ENCODE measurements at regions not wholly inside any gene's neighbourhood (a gene's known extent, or its start where the extent isn't known, plus 50 kb on each side); places are given as distances from the start of the nearest gene placed in this dataset.
A peak's percentile ranks its signal among the peaks of the same experiment; 100 is the strongest.
"Not testable (repeated sequence)": the region's sequence is repeated elsewhere in the genome, so short reads cannot be mapped to it uniquely, and the experiment has no call there.

DNA sequence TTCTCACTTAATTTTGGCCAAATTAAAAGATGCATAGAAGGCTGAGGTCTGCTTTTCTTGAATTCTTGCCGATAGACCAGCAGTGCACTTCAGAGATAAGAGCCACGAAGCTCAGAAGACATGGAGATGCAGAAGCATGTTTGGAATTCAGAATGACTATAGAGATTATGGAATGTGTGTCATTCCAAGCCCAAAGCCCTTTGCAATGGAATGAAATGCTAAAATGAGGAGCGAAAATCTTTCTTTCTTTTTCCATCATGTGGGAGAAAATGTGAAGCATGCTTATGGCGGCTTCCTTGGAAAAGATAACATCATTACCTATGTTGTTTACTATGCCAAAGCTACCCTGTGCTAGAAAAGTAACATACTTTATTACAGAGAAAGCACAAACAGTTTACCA lies 257.0 kb upstream of the RNF32 start:
- FAIRE-seq: no peak
- no peak for DNase-seq (ENCODE audit: low read depth)
- TF ChIP-seq, protein P1, sequence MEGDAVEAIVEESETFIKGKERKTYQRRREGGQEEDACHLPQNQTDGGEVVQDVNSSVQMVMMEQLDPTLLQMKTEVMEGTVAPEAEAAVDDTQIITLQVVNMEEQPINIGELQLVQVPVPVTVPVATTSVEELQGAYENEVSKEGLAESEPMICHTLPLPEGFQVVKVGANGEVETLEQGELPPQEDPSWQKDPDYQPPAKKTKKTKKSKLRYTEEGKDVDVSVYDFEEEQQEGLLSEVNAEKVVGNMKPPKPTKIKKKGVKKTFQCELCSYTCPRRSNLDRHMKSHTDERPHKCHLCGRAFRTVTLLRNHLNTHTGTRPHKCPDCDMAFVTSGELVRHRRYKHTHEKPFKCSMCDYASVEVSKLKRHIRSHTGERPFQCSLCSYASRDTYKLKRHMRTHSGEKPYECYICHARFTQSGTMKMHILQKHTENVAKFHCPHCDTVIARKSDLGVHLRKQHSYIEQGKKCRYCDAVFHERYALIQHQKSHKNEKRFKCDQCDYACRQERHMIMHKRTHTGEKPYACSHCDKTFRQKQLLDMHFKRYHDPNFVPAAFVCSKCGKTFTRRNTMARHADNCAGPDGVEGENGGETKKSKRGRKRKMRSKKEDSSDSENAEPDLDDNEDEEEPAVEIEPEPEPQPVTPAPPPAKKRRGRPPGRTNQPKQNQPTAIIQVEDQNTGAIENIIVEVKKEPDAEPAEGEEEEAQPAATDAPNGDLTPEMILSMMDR (IDR thresholded peaks at IDR 0.05; ENCODE audit: insufficient read depth, low read length, severe bottlenecking): no peak
- no peaks in the 10 kb centered on the region for H3K36me3 ChIP-seq (ENCODE audit: control insufficient read depth, insufficient read depth, low read length)
- no peaks in the 10 kb centered on the region for H3K27me3 ChIP-seq (ENCODE audit: control insufficient read depth, insufficient read depth, low read length)
- no peak overlapping the region for H3K4me3 ChIP-seq (ENCODE audit: low read depth, low read length)

GRCh38 chr7:156380261-156380660 lies 260.3 kb upstream of the RNF32 start:
- H3K4me3 ChIP-seq (ENCODE audit: low read depth, low read length): no peak overlapping the region
- FAIRE-seq (no peak), DNase-seq (ENCODE audit: low read depth) (peak; percentile 27)
- H3K27me3 ChIP-seq (ENCODE audit: control insufficient read depth, insufficient read depth, low read length): no peaks in the 10 kb centered on the region
- TF ChIP-seq, protein P1 (IDR thresholded peaks at IDR 0.05; ENCODE audit: insufficient read depth, low read length, severe bottlenecking): no peak
- no peaks in the 10 kb centered on the region for H3K36me3 ChIP-seq (ENCODE audit: control insufficient read depth, insufficient read depth, low read length)

- TF ChIP-seq, protein P1 (IDR thresholded peaks at IDR 0.05; ENCODE audit: insufficient read depth, low read length, severe bottlenecking): no peak
- no peak for FAIRE-seq
- no peak overlapping the region for H3K4me3 ChIP-seq (ENCODE audit: low read depth, low read length)
- no peak for DNase-seq (ENCODE audit: low read depth)
- no peaks in the 10 kb centered on the region for H3K27me3 ChIP-seq (ENCODE audit: control insufficient read depth, insufficient read depth, low read length)
- no peaks in the 10 kb centered on the region for H3K36me3 ChIP-seq (ENCODE audit: control insufficient read depth, insufficient read depth, low read length)
Observed at GRCh38 chr7:156379324-156380070, 261.1 kb upstream of the RNF32 start.

GRCh38 chr7:156378806-156379205 lies 261.8 kb upstream of the RNF32 start:
- TF ChIP-seq, protein P1 (IDR thresholded peaks at IDR 0.05; ENCODE audit: insufficient read depth, low read length, severe bottlenecking): no peak
- Histone ChIP-seq H3K4me3 (ENCODE audit: low read depth, low read length) (no peak overlapping the region), H3K27me3 (ENCODE audit: control insufficient read depth, insufficient read depth, low read length) (no peaks in the 10 kb centered on the region), H3K36me3 (ENCODE audit: control insufficient read depth, insufficient read depth, low read length) (no peaks in the 10 kb centered on the region)
- DNase-seq (ENCODE audit: low read depth) (no peak), FAIRE-seq (no peak)

- DNase-seq (ENCODE audit: low read depth) (no peak), FAIRE-seq (no peak)
- no peaks in the 10 kb centered on the region for H3K27me3 ChIP-seq (ENCODE audit: control insufficient read depth, insufficient read depth, low read length)
- no peak overlapping the region for H3K4me3 ChIP-seq (ENCODE audit: low read depth, low read length)
- no peaks in the 10 kb centered on the region for H3K36me3 ChIP-seq (ENCODE audit: control insufficient read depth, insufficient read depth, low read length)
- TF ChIP-seq, protein P1 (IDR thresholded peaks at IDR 0.05; ENCODE audit: insufficient read depth, low read length, severe bottlenecking): no peak
Observed at GRCh38 chr7:156376317-156376716, 264.3 kb upstream of the RNF32 start.

- no peak for FAIRE-seq
- Histone ChIP-seq H3K36me3 (ENCODE audit: control insufficient read depth, insufficient read depth, low read length) (no peaks in the 10 kb centered on the region), H3K4me3 (ENCODE audit: low read depth, low read length) (no peak overlapping the region), H3K27me3 (ENCODE audit: control insufficient read depth, insufficient read depth, low read length) (no peaks in the 10 kb centered on the region)
- TF ChIP-seq, protein P1 (IDR thresholded peaks at IDR 0.05; ENCODE audit: insufficient read depth, low read length, severe bottlenecking): no peak
- DNase-seq (ENCODE audit: low read depth): no peak
Observed at GRCh38 chr7:156374335-156374734, 266.2 kb upstream of the RNF32 start.

DNA sequence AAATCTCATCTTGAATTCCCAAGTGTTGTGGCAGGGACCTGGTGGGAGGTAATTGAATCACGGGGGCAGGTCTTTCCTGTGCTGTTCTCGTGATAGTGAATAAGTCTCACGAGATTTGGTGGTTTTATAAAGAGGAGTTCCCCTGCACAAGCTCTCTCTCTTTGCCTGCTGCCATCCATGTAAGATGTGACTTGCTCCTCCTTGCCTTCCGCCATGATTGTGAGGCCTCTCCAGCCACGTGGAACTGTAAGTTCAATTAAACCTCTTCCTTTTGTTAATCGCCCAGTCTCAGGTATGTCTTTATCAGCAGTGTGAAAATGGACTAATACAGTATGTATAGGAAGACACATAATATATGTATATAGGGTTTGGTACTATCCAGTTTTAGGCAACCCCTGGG lies 270.6 kb upstream of the RNF32 start:
- H3K27me3 ChIP-seq (ENCODE audit: control insufficient read depth, insufficient read depth, low read length); DNase-seq (ENCODE audit: low read depth); FAIRE-seq; H3K36me3 ChIP-seq (ENCODE audit: control insufficient read depth, insufficient read depth, low read length); H3K4me3 ChIP-seq (ENCODE audit: low read depth, low read length): not testable (repeated sequence)

Data from bronchial epithelial cell (primary cell).